Astrocyte of the spinal cord (primary cell): ENCODE measurements at regions not wholly inside any gene's neighbourhood (a gene's known extent, or its start where the extent isn't known, plus 50 kb on each side); places are given as distances from the start of the nearest gene placed in this dataset.

ENCODE experiments used
- DNase-seq: peaks from one replicate; pipeline ENCODE4 v3.0.0; 2011; ENCODE audit warnings: low read depth, low spot score
- H3K4me3 ChIP-seq: 2 replicates; pipeline ENCODE4 v1.5.1; 2011; ENCODE audit warnings: low read depth, mild to moderate bottlenecking, low read length, moderate library complexity
- in situ Hi-C: cut with HindIII; loops from 2 replicates; pipeline ENCODE4 v1.10.0; 2017; ENCODE audit warnings: low sequenced_read_pairs
- TF ChIP-seq, protein P1 (sequence below): IDR thresholded peaks from 2 replicates; pipeline ENCODE4 v1.5.1; 2012; ENCODE audit warnings: low read depth, mild to moderate bottlenecking, low read length, inconsistent platforms

DNA sequence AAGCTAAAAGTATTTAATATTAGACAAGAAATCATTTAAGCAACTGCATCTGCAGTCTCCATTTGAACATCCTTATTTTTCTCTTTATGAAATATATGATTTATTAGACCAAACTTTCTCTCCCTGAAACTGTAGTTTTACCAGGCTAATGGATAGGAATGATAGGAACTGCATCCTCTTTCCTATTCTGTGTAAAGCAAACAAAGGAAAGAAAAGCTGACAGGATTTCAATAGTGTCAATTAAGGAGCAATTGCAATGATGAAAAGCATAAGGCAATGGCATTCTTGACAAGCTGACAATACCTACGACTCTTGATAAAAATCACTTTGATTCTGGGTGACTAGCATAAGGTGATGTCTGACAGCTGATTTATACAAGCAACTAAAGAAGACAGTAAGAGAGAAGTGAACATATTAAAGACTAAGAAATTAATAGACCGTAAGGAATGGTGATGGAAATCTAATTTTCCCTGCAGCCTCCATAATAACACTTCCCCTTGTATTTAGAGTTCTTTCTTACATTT lies 502.5 kb downstream of the TECRL start:
- DNase-seq, result no peak
- no peak overlapping the region for H3K4me3 ChIP-seq
- in situ Hi-C loops, result no loop called here
- TF ChIP-seq, protein P1, sequence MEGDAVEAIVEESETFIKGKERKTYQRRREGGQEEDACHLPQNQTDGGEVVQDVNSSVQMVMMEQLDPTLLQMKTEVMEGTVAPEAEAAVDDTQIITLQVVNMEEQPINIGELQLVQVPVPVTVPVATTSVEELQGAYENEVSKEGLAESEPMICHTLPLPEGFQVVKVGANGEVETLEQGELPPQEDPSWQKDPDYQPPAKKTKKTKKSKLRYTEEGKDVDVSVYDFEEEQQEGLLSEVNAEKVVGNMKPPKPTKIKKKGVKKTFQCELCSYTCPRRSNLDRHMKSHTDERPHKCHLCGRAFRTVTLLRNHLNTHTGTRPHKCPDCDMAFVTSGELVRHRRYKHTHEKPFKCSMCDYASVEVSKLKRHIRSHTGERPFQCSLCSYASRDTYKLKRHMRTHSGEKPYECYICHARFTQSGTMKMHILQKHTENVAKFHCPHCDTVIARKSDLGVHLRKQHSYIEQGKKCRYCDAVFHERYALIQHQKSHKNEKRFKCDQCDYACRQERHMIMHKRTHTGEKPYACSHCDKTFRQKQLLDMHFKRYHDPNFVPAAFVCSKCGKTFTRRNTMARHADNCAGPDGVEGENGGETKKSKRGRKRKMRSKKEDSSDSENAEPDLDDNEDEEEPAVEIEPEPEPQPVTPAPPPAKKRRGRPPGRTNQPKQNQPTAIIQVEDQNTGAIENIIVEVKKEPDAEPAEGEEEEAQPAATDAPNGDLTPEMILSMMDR, result no peak

DNA sequence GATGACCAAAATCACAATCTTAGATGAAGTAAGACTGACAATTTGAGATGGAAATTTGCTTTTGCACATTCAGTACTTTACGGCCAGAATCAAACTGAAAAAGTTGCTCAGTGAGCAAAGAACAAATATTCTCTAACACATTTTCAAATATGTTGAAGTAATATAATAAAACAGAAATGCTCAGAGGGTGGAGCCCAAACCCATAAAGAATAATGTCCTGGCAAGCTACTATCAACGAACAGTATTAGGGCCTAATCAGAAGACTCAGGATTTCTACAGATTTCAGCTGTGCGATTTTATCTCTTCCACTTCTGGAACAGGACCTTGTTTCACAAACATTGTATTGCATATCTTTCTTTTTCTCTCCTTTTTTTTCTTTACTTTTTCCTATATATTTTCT lies 505.0 kb downstream of the TECRL start:
- DNase-seq, result no peak
- in situ Hi-C loops, result no loop called here
- TF ChIP-seq, protein P1, result no peak
- H3K4me3 ChIP-seq, result no peak overlapping the region

DNA sequence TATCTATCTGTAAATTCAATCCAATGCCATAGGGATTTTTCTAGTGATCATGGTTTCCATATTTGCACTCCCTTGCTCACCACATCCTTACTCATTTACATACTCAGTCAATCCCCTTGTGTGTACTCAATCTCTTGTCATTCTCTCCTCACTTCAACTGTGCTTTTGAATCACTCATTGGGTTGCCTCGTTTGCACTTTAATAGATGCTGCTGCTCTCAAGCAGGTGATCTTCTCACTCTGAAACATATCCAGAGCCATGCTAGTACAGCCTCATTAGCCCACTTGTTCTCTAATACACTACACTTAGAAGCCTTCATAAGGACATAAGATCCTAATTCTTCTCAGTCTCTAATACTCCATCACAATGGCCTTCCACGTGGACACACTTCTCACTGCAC lies 507.9 kb downstream of the TECRL start:
- TF ChIP-seq, protein P1, result no peak
- in situ Hi-C loops, result no loop called here

DNA sequence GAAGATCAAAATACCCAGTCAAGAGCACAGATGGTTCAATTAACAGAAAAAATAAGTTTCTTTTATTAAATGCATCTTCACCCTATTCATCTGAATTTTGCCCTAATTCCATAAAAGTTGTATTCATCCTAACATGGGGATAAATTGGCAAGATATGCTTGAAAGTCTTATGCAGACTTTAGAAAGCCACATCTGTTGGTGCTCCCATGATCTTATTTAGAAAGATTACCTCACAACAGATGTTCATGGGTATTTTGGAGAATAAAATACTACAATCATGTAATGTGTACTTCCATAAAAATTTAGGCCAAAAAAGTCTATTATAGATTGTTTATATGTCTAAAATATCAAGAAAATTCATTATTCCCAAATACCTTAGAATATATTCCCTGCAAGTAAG lies 510.3 kb downstream of the TECRL start:
- TF ChIP-seq, protein P1, result no peak
- no peak overlapping the region for H3K4me3 ChIP-seq
- in situ Hi-C loops, result no loop called here
- DNase-seq, result no peak

More for the DNA sequence above, 507.9 kb downstream of the TECRL start:
- DNase-seq, result no peak
- H3K4me3 ChIP-seq, result no peak overlapping the region

DNA sequence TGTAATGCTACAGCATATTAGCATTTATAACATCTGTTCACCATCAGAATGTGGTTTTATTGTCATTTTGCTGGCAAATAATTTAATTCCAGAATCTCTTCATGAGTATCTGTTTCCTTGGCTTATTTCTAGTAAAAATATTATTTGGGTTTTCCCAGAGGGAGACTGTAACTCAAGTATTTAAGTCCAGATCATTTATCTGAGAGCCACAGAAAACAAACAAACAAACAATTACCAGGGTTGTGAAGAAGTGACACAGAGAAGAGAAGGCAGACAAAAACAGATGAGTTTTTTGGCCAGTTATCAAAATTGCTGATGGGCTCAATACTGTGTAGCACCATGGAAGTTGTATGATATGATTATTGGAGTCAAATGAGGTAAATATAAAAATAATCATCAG lies 515.1 kb downstream of the TECRL start:
- DNase-seq, result no peak
- H3K4me3 ChIP-seq, result no peak overlapping the region
- TF ChIP-seq, protein P1, result no peak
- in situ Hi-C loops, result no loop called here

- DNase-seq, result no peak
- no peak overlapping the region for H3K4me3 ChIP-seq
- TF ChIP-seq, protein P1, result no peak
- in situ Hi-C loops, result no loop called here
These were observed 539.9 kb downstream of the TECRL start for GRCh38 chr4:63869370-63869769.

- DNase-seq, result no peak
- TF ChIP-seq, protein P1, result no peak
- in situ Hi-C loops, result no loop called here
- no peak overlapping the region for H3K4me3 ChIP-seq
These were observed 557.8 kb downstream of the TECRL start for GRCh38 chr4:63851496-63851895.
